OCI-LY7 (cell line): ENCODE measurements at regions not wholly inside any gene's neighbourhood (a gene's known extent, or its start where the extent isn't known, plus 50 kb on each side); places are given as distances from the start of the nearest gene placed in this dataset.
"Not testable (repeated sequence)": the region's sequence is repeated elsewhere in the genome, so short reads cannot be mapped to it uniquely, and the experiment has no call there.

Experiments
- BruUV-seq: library from RNA; stranded (reverse); fragments of 400-500 nt; replicated peaks from 2 replicates; lab custom pipeline; 2021; lab: Mats Ljungman, UMichigan
- CTCF ChIA-PET: fragments of 300-600 bp; sonication (Branson Sonifier 250); formaldehyde crosslinking; loops from one replicate; lab custom pipeline; 2022; ENCODE audit warnings: antibody characterized with exemption; ENCODE audit not compliant: unreplicated experiment; lab: Charles Lee
- POLR2A ChIA-PET: fragments of 300-600 bp; sonication (Branson Sonifier 250); formaldehyde crosslinking; loops from one replicate; lab custom pipeline; 2022; ENCODE audit warnings: antibody characterized with exemption; lab: Charles Lee
- DNase-seq: peaks from one replicate; pipeline ENCODE4 v3.0.0-alpha.2; 2015; ENCODE audit warnings: low spot score
- H2AFZ ChIP-seq: fragments of 200-600 bp; sonication (generic), shearing (Covaris generic); 2 replicates; pipeline ENCODE4 v1.6.1; 2014; ENCODE audit warnings: mild to moderate bottlenecking, antibody characterized with exemption, low read length, moderate library complexity
- H3K27ac ChIP-seq: fragments of 200-600 bp; sonication (generic); 2 replicates; pipeline ENCODE4 v1.5.1; 2014; ENCODE audit warnings: mixed run types, low read depth, mild to moderate bottlenecking, moderate library complexity, low read length, inconsistent platforms; ENCODE audit not compliant: poor library complexity, severe bottlenecking
- H3K36me3 ChIP-seq: fragments of 200-600 bp; sonication (generic); 2 replicates; pipeline ENCODE4 v1.6.1; 2014; ENCODE audit warnings: mild to moderate bottlenecking, antibody characterized with exemption, low read length, moderate library complexity, mixed read lengths; ENCODE audit not compliant: insufficient read depth
- H3K4me1 ChIP-seq: fragments of 200-600 bp; sonication (generic); 2 replicates; pipeline ENCODE4 v1.5.1; 2014; ENCODE audit warnings: mild to moderate bottlenecking, low read length; ENCODE audit not compliant: insufficient read depth, poor library complexity, severe bottlenecking
- H3K4me2 ChIP-seq: fragments of 200-600 bp; sonication (generic); 2 replicates; pipeline ENCODE4 v1.6.1; 2014; ENCODE audit warnings: mild to moderate bottlenecking, low read length
- H3K4me3 ChIP-seq: fragments of 200-600 bp; sonication (generic); 2 replicates; pipeline ENCODE4 v1.5.1; 2014; ENCODE audit warnings: mild to moderate bottlenecking, low read depth, low read length; ENCODE audit not compliant: poor library complexity, severe bottlenecking
- H3K79me2 ChIP-seq: fragments of 200-600 bp; sonication (generic); 2 replicates; pipeline ENCODE4 v1.6.1; 2016; ENCODE audit warnings: low read depth, mild to moderate bottlenecking, low read length, moderate library complexity, mixed read lengths; ENCODE audit not compliant: insufficient read depth
- H3K9me2 ChIP-seq: fragments of 200-600 bp; sonication (generic); 2 replicates; pipeline ENCODE4 v1.6.1; 2016; ENCODE audit warnings: mild to moderate bottlenecking, low read length, mixed read lengths; ENCODE audit not compliant: insufficient read depth
- H3K9me3 ChIP-seq: fragments of 200-600 bp; sonication (generic); 2 replicates; pipeline ENCODE4 v1.6.1; 2014; ENCODE audit warnings: mild to moderate bottlenecking, mixed run types, low read length, mixed read lengths
- H4K20me1 ChIP-seq: fragments of 200-600 bp; sonication (generic); 2 replicates; pipeline ENCODE4 v1.6.1; 2014; ENCODE audit warnings: mild to moderate bottlenecking, antibody characterized with exemption, low read length, moderate library complexity, mixed read lengths; ENCODE audit not compliant: insufficient read depth
- EZH2phosphoT487 ChIP-seq: fragments of 200-600 bp; sonication (generic); IDR thresholded peaks from 2 replicates; pipeline ENCODE4 v1.6.1; 2018; ENCODE audit warnings: low read depth, borderline replicate concordance, mild to moderate bottlenecking, mixed run types, antibody characterized with exemption, low read length, moderate library complexity, mixed read lengths
- intact Hi-C: fragments of 100-400 bp; cut with micrococcal nuclease; formaldehyde crosslinking; loops from one replicate; pipeline ENCODE4 v1.10.0; 2022; ENCODE audit not compliant: unreplicated experiment
- TF ChIP-seq, protein P1 (sequence below): fragments of 200-600 bp; sonication (generic); conservative IDR thresholded peaks from 2 replicates; pipeline ENCODE4 v1.5.1; 2014; ENCODE audit warnings: mild to moderate bottlenecking, antibody characterized with exemption, low read length, moderate library complexity, mixed read lengths

DNA sequence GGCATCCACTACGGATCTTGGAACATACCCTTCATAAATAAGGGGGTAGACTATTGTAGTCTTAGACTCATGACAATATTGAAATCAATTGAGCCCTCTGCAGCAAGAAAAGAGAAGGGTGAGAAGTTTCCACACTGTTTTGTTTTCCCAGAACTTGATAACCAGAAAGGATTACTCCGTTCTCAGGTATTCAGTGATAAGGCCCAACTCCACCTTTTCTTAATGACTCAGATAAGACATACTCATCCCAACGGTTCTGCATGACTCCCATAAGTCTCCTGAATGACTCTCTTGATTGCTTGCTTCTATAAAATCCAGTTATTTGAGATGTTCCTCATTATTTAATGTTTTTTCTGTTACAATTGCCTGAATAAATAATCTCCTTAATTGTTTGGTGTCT lies 111.7 kb downstream of the PABPC4L start:
- POLR2A ChIA-PET: no interaction called here
- no peak overlapping the region for H3K4me2 ChIP-seq
- no peaks in the 10 kb centered on the region for H4K20me1 ChIP-seq
- H3K9me2 ChIP-seq: no peaks in the 10 kb centered on the region
- no peak for DNase-seq
- H3K36me3 ChIP-seq: no peaks in the 10 kb centered on the region
- TF ChIP-seq EZH2phosphoT487: no peak
- TF ChIP-seq, protein P1, sequence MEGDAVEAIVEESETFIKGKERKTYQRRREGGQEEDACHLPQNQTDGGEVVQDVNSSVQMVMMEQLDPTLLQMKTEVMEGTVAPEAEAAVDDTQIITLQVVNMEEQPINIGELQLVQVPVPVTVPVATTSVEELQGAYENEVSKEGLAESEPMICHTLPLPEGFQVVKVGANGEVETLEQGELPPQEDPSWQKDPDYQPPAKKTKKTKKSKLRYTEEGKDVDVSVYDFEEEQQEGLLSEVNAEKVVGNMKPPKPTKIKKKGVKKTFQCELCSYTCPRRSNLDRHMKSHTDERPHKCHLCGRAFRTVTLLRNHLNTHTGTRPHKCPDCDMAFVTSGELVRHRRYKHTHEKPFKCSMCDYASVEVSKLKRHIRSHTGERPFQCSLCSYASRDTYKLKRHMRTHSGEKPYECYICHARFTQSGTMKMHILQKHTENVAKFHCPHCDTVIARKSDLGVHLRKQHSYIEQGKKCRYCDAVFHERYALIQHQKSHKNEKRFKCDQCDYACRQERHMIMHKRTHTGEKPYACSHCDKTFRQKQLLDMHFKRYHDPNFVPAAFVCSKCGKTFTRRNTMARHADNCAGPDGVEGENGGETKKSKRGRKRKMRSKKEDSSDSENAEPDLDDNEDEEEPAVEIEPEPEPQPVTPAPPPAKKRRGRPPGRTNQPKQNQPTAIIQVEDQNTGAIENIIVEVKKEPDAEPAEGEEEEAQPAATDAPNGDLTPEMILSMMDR: no peak
- no peaks in the 10 kb centered on the region for H3K9me3 ChIP-seq
- no peak overlapping the region for H3K27ac ChIP-seq
- H3K4me1 ChIP-seq: no peaks in the 10 kb centered on the region
- CTCF ChIA-PET: no interaction called here
- intact Hi-C loops: no loop called here
- no peak overlapping the region for H2AFZ ChIP-seq
- H3K79me2 ChIP-seq: no peaks in the 10 kb centered on the region
- H3K4me3 ChIP-seq: no peak overlapping the region
- no TSS peak for BruUV-seq

DNA sequence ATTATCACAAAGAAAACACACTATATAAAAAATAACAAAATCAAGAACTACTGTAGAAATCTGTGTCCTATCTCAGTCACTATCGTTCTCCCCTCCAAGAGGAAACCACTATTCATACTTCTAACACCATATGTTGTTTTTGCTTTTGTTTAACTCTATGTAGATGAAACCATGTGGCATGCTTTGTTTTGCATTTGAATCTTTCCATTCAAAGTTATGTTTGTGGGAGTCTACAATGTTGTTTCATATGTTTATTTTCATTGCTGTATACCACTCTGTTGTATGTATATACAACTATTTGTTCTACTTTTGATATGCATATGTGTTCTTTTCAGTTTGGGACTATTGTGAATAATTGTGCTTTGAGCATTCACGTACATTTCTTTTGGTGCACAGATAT lies 116.1 kb downstream of the PABPC4L start:
- no peaks in the 10 kb centered on the region for H4K20me1 ChIP-seq
- DNase-seq: no peak
- intact Hi-C loops: no loop called here
- no peaks in the 10 kb centered on the region for H3K4me1 ChIP-seq
- no TSS peak for BruUV-seq
- H3K4me3 ChIP-seq: no peak overlapping the region
- no peaks in the 10 kb centered on the region for H3K36me3 ChIP-seq
- H3K27ac ChIP-seq: no peak overlapping the region
- TF ChIP-seq EZH2phosphoT487: no peak
- TF ChIP-seq, protein P1: no peak
- POLR2A ChIA-PET: no interaction called here
- no peak overlapping the region for H3K4me2 ChIP-seq
- no peaks in the 10 kb centered on the region for H3K9me3 ChIP-seq
- H3K9me2 ChIP-seq: no peaks in the 10 kb centered on the region
- H3K79me2 ChIP-seq: no peaks in the 10 kb centered on the region
- H2AFZ ChIP-seq: no peak overlapping the region
- CTCF ChIA-PET: no interaction called here

DNA sequence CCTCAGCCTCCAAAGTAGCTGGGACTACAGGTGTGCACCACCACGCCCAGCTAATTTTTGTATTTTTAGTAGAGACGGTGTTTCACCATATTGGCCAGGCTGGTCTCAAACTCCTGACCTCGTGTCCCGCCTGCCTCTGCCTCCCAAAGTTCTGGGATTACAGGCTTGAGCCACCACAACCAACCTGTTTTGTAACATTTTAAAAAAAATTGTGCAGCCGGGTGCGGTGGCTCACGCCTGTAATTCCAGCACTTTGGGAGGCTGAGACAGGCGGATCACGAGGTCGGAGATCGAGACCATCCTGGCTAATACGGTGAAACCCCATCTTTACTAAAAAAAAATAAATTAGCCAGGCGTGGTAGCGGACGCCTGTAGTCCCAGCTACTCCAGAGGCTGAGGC lies 122.5 kb downstream of the PABPC4L start:
- H3K36me3 ChIP-seq, DNase-seq, H3K27ac ChIP-seq, H3K4me1 ChIP-seq, H3K9me3 ChIP-seq, intact Hi-C loops, H4K20me1 ChIP-seq, BruUV-seq, H3K79me2 ChIP-seq, CTCF ChIA-PET, H3K9me2 ChIP-seq, H3K4me3 ChIP-seq, H2AFZ ChIP-seq, H3K4me2 ChIP-seq: not testable (repeated sequence)
- POLR2A ChIA-PET: interaction anchor here (0.6 kb wide), 3 partner anchors 8 to 78 kb away, joined by 3 to 5 read pairs (median 4); no protein-coding TSS in a partner anchor
